NCI-H1694 (cell line): ENCODE measurements at regions not wholly inside any gene's neighbourhood (a gene's known extent, or its start where the extent isn't known, plus 50 kb on each side); places are given as distances from the start of the nearest gene placed in this dataset.

ENCODE experiments used
- DNase-seq: peaks from one replicate; lab custom pipeline; 2025; lab: John Stamatoyannopoulos, UW

GRCh38 chr9:88754886-88755285 lies 219.9 kb downstream of the NXNL2 start:
- DNase-seq: no peak

GRCh38 chr9:88757406-88758010 lies 222.5 kb downstream of the NXNL2 start:
- DNase-seq: no peak

- DNase-seq: no peak
Observed at GRCh38 chr9:88759364-88759763, 224.4 kb downstream of the NXNL2 start.

- no peak for DNase-seq
Observed at GRCh38 chr9:88766778-88767503, 224.3 kb upstream of the S1PR3 start.

- no peak for DNase-seq
Observed at GRCh38 chr9:88767504-88767790, 223.8 kb upstream of the S1PR3 start.

- no peak for DNase-seq
Observed at GRCh38 chr9:88772575-88772974, 218.7 kb upstream of the S1PR3 start.

GRCh38 chr9:88773126-88773525 lies 218.1 kb upstream of the S1PR3 start:
- no peak for DNase-seq

- DNase-seq: no peak
Observed at GRCh38 chr9:88773627-88774244, 217.5 kb upstream of the S1PR3 start.

- DNase-seq: no peak
Observed at GRCh38 chr9:88775037-88775471, 216.2 kb upstream of the S1PR3 start.

- DNase-seq: no peak
Observed at GRCh38 chr9:88775559-88775958, 215.7 kb upstream of the S1PR3 start.

GRCh38 chr9:88775966-88776365 lies 215.3 kb upstream of the S1PR3 start:
- no peak for DNase-seq

- DNase-seq: no peak
Observed at GRCh38 chr9:88776717-88777497, 214.4 kb upstream of the S1PR3 start.

GRCh38 chr9:88777498-88778312 lies 213.6 kb upstream of the S1PR3 start:
- DNase-seq: no peak

GRCh38 chr9:88781628-88782391 lies 209.5 kb upstream of the S1PR3 start:
- no peak for DNase-seq

GRCh38 chr9:88782931-88783710 lies 208.1 kb upstream of the S1PR3 start:
- no peak for DNase-seq

- DNase-seq: no peak
Observed at GRCh38 chr9:88783711-88784083, 207.6 kb upstream of the S1PR3 start.

GRCh38 chr9:88784960-88785359 lies 206.3 kb upstream of the S1PR3 start:
- no peak for DNase-seq

GRCh38 chr9:88786291-88787079 lies 204.8 kb upstream of the S1PR3 start:
- no peak for DNase-seq

- DNase-seq: no peak
Observed at GRCh38 chr9:88789785-88790184, 201.5 kb upstream of the S1PR3 start.
